ENCODE measurements at regions not wholly inside any gene's neighbourhood (a gene's known extent, or its start where the extent isn't known, plus 50 kb on each side); places are given as distances from the start of the nearest gene placed in this dataset.

DNA sequence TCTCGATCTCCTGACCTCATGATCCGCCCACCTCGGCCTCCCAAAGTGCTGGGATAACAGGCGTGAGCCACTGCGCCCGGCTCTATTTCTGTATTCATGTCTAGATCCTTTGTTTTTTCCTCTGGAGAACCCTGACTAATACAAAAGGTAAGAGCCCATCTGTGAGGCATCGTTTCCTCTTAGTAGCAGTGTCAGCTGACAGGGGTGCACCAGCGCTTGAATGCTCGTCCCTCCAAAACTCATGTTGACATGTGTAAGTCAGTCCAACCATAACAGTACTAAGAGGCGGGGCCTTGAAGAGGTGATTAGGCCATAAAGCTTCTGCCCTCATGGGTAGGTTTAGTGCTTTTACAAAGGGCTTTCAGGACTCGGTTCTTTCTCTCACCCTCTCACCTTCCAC, 470.1 kb upstream of the B3GAT1 start:
- TF ChIP-seq CTCF (conservative IDR thresholded peaks at IDR 0.05; ENCODE audit: low read length) = no peak
- no peak for TF ChIP-seq EZH2phosphoT487 (IDR thresholded peaks at IDR 0.05; ENCODE audit: borderline replicate concordance)

All from Loucy (cell line).